CD8-positive, alpha-beta memory T cell (primary cell): ENCODE measurements at regions not wholly inside any gene's neighbourhood (a gene's known extent, or its start where the extent isn't known, plus 50 kb on each side); places are given as distances from the start of the nearest gene placed in this dataset.
"Not testable (repeated sequence)": the region's sequence is repeated elsewhere in the genome, so short reads cannot be mapped to it uniquely, and the experiment has no call there.

Experiments
- CTCF ChIA-PET: fragments of 350-600 bp; sonication (Branson Sonifier 250); formaldehyde crosslinking; loops from one replicate; lab custom pipeline; 2021; ENCODE audit warnings: antibody characterized with exemption; lab: Charles Lee
- POLR2A ChIA-PET: fragments of 350-600 bp; sonication (Branson Sonifier 250); formaldehyde crosslinking; loops from one replicate; lab custom pipeline; 2021; ENCODE audit warnings: antibody characterized with exemption; lab: Charles Lee
- DNase-seq, 5 donors: peaks; one replicate each; pipeline versions ENCODE4 v3.0.0 to v3.0.0-alpha.2; 2020 to 2022; ENCODE audit warnings: mixed read lengths in 1 of 5
- H3K27ac ChIP-seq: one replicate; pipeline ENCODE4 v1.7.0; 2013; ENCODE audit warnings: low read depth, mild to moderate bottlenecking, low read length, moderate library complexity
- H3K27me3 ChIP-seq: 2 replicates; pipeline ENCODE4 v1.7.0; 2013; ENCODE audit warnings: low read length, mild to moderate bottlenecking; ENCODE audit not compliant: insufficient read depth, poor library complexity, severe bottlenecking
- H3K36me3 ChIP-seq: 2 replicates; pipeline ENCODE4 v1.7.0; 2013; ENCODE audit warnings: mild to moderate bottlenecking, low read length, moderate library complexity; ENCODE audit not compliant: insufficient read depth
- H3K4me1 ChIP-seq: 2 replicates; pipeline ENCODE4 v1.7.0; 2013; ENCODE audit warnings: mild to moderate bottlenecking, low read length, moderate library complexity; ENCODE audit not compliant: insufficient read depth
- H3K4me3 ChIP-seq: 2 replicates; pipeline ENCODE4 v1.7.0; 2013; ENCODE audit warnings: mild to moderate bottlenecking, low read length
- H3K9me3 ChIP-seq: 2 replicates; pipeline ENCODE4 v1.7.0; 2013; ENCODE audit warnings: mild to moderate bottlenecking, low read length
- H3K27ac Mint-ChIP-seq, 8 donors: one replicate each; pipeline ENCODE4 v1.8.0; 2020 to 2021; ENCODE audit warnings: mixed read lengths in 8 of 8, mild to moderate bottlenecking in 6 of 8, inconsistent platforms in 3 of 8, moderate library complexity in 3 of 8
- H3K27me3 Mint-ChIP-seq, 2 donors: one replicate each; pipeline ENCODE4 v1.8.0; 2020 to 2021; ENCODE audit warnings: mixed read lengths in 2 of 2, mild to moderate bottlenecking in 1 of 2, moderate library complexity in 1 of 2
- H3K36me3 Mint-ChIP-seq, 3 donors: one replicate each; pipeline ENCODE4 v1.8.0; 2020 to 2021; ENCODE audit warnings: mixed read lengths in 3 of 3, inconsistent platforms in 1 of 3, mild to moderate bottlenecking in 1 of 3
- H3K4me1 Mint-ChIP-seq, 3 donors: one replicate each; pipeline ENCODE4 v1.8.0; 2020 to 2021; ENCODE audit warnings: mixed read lengths in 3 of 3, inconsistent platforms in 1 of 3, mild to moderate bottlenecking in 1 of 3
- H3K4me3 Mint-ChIP-seq, 7 donors: one replicate each; pipeline ENCODE4 v1.8.0; 2020 to 2021; ENCODE audit warnings: mixed read lengths in 7 of 7, mild to moderate bottlenecking in 6 of 7, moderate library complexity in 4 of 7, inconsistent platforms in 2 of 7
- H3K9me3 Mint-ChIP-seq, 5 donors: one replicate each; pipeline ENCODE4 v1.8.0; 2020 to 2022; ENCODE audit warnings: mixed read lengths in 5 of 5, mild to moderate bottlenecking in 3 of 5, moderate library complexity in 2 of 5, inconsistent platforms in 1 of 5

GRCh38 chr6:167225566-167226382, 65.3 kb upstream of the UNC93A start:
- peaks cover 16 to 47% of the 10 kb centered on the region in 2 donors for H3K27me3 Mint-ChIP-seq
- H3K4me1 Mint-ChIP-seq, H3K27me3 ChIP-seq, H3K4me3 ChIP-seq, H3K36me3 Mint-ChIP-seq, POLR2A ChIA-PET, H3K4me3 Mint-ChIP-seq, H3K36me3 ChIP-seq, DNase-seq, H3K27ac ChIP-seq, H3K9me3 ChIP-seq, H3K9me3 Mint-ChIP-seq, H3K4me1 ChIP-seq: not testable (repeated sequence)
- H3K27ac Mint-ChIP-seq: peak overlapping the region in 1 of 8 donors; percentile 26
- CTCF ChIA-PET: interaction anchor here (1.3 kb wide), 1 partner anchor 10 kb away, joined by 3 read pairs; no protein-coding TSS in a partner anchor

GRCh38 chr6:167226383-167226685, 64.8 kb upstream of the UNC93A start:
- H3K9me3 Mint-ChIP-seq: no peaks in the 10 kb centered on the region
- Histone ChIP-seq H3K9me3 (no peaks in the 10 kb centered on the region), H3K27me3 (no peaks in the 10 kb centered on the region), H3K4me1 (no peaks in the 10 kb centered on the region), H3K27ac (no peak overlapping the region), H3K4me3 (no peak overlapping the region), H3K36me3 (no peaks in the 10 kb centered on the region)
- ChIA-PET POLR2A (no interaction called here), CTCF (no interaction called here)
- H3K36me3 Mint-ChIP-seq: no peaks in the 10 kb centered on the region
- H3K4me1 Mint-ChIP-seq: no peaks in the 10 kb centered on the region
- no peak overlapping the region for H3K4me3 Mint-ChIP-seq
- H3K27ac Mint-ChIP-seq: no peak overlapping the region
- peaks cover 16 to 47% of the 10 kb centered on the region in 2 donors for H3K27me3 Mint-ChIP-seq
- DNase-seq: no peak

- Mint-ChIP-seq H3K36me3 (no peaks in the 10 kb centered on the region), H3K9me3 (no peaks in the 10 kb centered on the region)
Measured at GRCh38 chr6:167226791-167227190, 64.3 kb upstream of the UNC93A start.

GRCh38 chr6:167227984-167228383, 63.1 kb upstream of the UNC93A start:
- Mint-ChIP-seq H3K27me3 (peaks cover 15 to 56% of the 10 kb centered on the region in 2 donors), H3K4me1 (no peaks in the 10 kb centered on the region), H3K9me3 (no peaks in the 10 kb centered on the region), H3K27ac (no peak overlapping the region), H3K36me3 (no peaks in the 10 kb centered on the region), H3K4me3 (no peak overlapping the region)
- H3K4me3 ChIP-seq: no peak overlapping the region
- H3K36me3 ChIP-seq: no peaks in the 10 kb centered on the region
- no peaks in the 10 kb centered on the region for H3K4me1 ChIP-seq
- H3K27me3 ChIP-seq: no peaks in the 10 kb centered on the region
- ChIA-PET POLR2A (no interaction called here), CTCF (no interaction called here)
- DNase-seq: no peak
- no peaks in the 10 kb centered on the region for H3K9me3 ChIP-seq
- H3K27ac ChIP-seq: no peak overlapping the region

More at GRCh38 chr6:167226791-167227190, 64.3 kb upstream of the UNC93A start:
- H3K36me3 ChIP-seq: no peaks in the 10 kb centered on the region
- H3K4me1 ChIP-seq: no peaks in the 10 kb centered on the region
- no peak for DNase-seq
- Mint-ChIP-seq H3K27ac (no peak overlapping the region), H3K4me1 (no peaks in the 10 kb centered on the region), H3K4me3 (no peak overlapping the region), H3K27me3 (peaks cover 13 to 47% of the 10 kb centered on the region in 2 donors)
- ChIA-PET POLR2A (no interaction called here), CTCF (no interaction called here)
- H3K27ac ChIP-seq: no peak overlapping the region
- H3K9me3 ChIP-seq: no peaks in the 10 kb centered on the region
- no peak overlapping the region for H3K4me3 ChIP-seq
- H3K27me3 ChIP-seq: no peaks in the 10 kb centered on the region

GRCh38 chr6:167229586-167229985, 61.5 kb upstream of the UNC93A start:
- ChIA-PET POLR2A (no interaction called here), CTCF (interaction anchor here (1.6 kb wide), 1 partner anchor 10 kb away, joined by 3 read pairs; no protein-coding TSS in a partner anchor)
- no peaks in the 10 kb centered on the region for H3K9me3 ChIP-seq
- H3K4me1 ChIP-seq: no peaks in the 10 kb centered on the region
- Mint-ChIP-seq H3K4me3 (no peak overlapping the region), H3K4me1 (no peaks in the 10 kb centered on the region), H3K9me3 (no peaks in the 10 kb centered on the region), H3K27me3 (peaks cover 16 to 57% of the 10 kb centered on the region in 2 donors), H3K27ac (no peak overlapping the region), H3K36me3 (no peaks in the 10 kb centered on the region)
- no peak overlapping the region for H3K4me3 ChIP-seq
- no peaks in the 10 kb centered on the region for H3K36me3 ChIP-seq
- H3K27me3 ChIP-seq: no peaks in the 10 kb centered on the region
- no peak overlapping the region for H3K27ac ChIP-seq
- DNase-seq: no peak

- no peak overlapping the region for H3K27ac Mint-ChIP-seq
Measured at GRCh38 chr6:167230288-167230687, 60.8 kb upstream of the UNC93A start.

GRCh38 chr6:167232356-167232755, 58.8 kb upstream of the UNC93A start:
- H3K27me3 ChIP-seq: no peaks in the 10 kb centered on the region
- Mint-ChIP-seq H3K27me3 (peaks cover 16 to 51% of the 10 kb centered on the region in 2 donors), H3K4me1 (no peaks in the 10 kb centered on the region), H3K4me3 (no peak overlapping the region), H3K9me3 (no peaks in the 10 kb centered on the region), H3K36me3 (no peaks in the 10 kb centered on the region), H3K27ac (no peak overlapping the region)
- no peak overlapping the region for H3K4me3 ChIP-seq
- no peaks in the 10 kb centered on the region for H3K9me3 ChIP-seq
- ChIA-PET CTCF (no interaction called here), POLR2A (no interaction called here)
- DNase-seq: no peak
- no peak overlapping the region for H3K27ac ChIP-seq
- H3K4me1 ChIP-seq: no peaks in the 10 kb centered on the region
- H3K36me3 ChIP-seq: no peaks in the 10 kb centered on the region

More at GRCh38 chr6:167230288-167230687, 60.8 kb upstream of the UNC93A start:
- H3K27me3 ChIP-seq: no peaks in the 10 kb centered on the region
- POLR2A ChIA-PET: no interaction called here
- no peaks in the 10 kb centered on the region for H3K36me3 ChIP-seq
- no peaks in the 10 kb centered on the region for H3K4me1 ChIP-seq
- no peaks in the 10 kb centered on the region for H3K9me3 ChIP-seq
- CTCF ChIA-PET: interaction anchor here (1.6 kb wide), 1 partner anchor 10 kb away, joined by 3 read pairs; no protein-coding TSS in a partner anchor
- H3K4me1 Mint-ChIP-seq: no peaks in the 10 kb centered on the region
- no peak overlapping the region for H3K4me3 Mint-ChIP-seq
- H3K27me3 Mint-ChIP-seq: peaks cover 16 to 56% of the 10 kb centered on the region in 2 donors
- H3K9me3 Mint-ChIP-seq: no peaks in the 10 kb centered on the region
- no peak for DNase-seq
- H3K36me3 Mint-ChIP-seq: no peaks in the 10 kb centered on the region
- H3K27ac ChIP-seq: no peak overlapping the region
- H3K4me3 ChIP-seq: no peak overlapping the region

- no peak overlapping the region for H3K27ac Mint-ChIP-seq
- no peaks in the 10 kb centered on the region for H3K9me3 ChIP-seq
- peaks cover 11 to 48% of the 10 kb centered on the region in 2 donors for H3K27me3 Mint-ChIP-seq
- ChIA-PET CTCF (no interaction called here), POLR2A (no interaction called here)
- no peak for DNase-seq
- no peaks in the 10 kb centered on the region for H3K36me3 Mint-ChIP-seq
- H3K27me3 ChIP-seq: no peaks in the 10 kb centered on the region
- H3K4me3 Mint-ChIP-seq: no peak overlapping the region
- H3K27ac ChIP-seq: no peak overlapping the region
- H3K36me3 ChIP-seq: no peaks in the 10 kb centered on the region
- H3K9me3 Mint-ChIP-seq: no peaks in the 10 kb centered on the region
- H3K4me1 ChIP-seq: no peaks in the 10 kb centered on the region
- H3K4me1 Mint-ChIP-seq: no peaks in the 10 kb centered on the region
- no peak overlapping the region for H3K4me3 ChIP-seq
Measured at GRCh38 chr6:167233490-167233889, 57.6 kb upstream of the UNC93A start.
